Loucy (cell line): ENCODE measurements at regions not wholly inside any gene's neighbourhood (a gene's known extent, or its start where the extent isn't known, plus 50 kb on each side); places are given as distances from the start of the nearest gene placed in this dataset.

ENCODE experiments used
- H2AFZ ChIP-seq: fragments of 200-600 bp; sonication (generic); 2 replicates; pipeline ENCODE4 v1.6.0; 2016; ENCODE audit warnings: antibody characterized with exemption, mild to moderate bottlenecking, low read length, moderate library complexity
- H3F3A ChIP-seq: fragments of 200-600 bp; 2 replicates; pipeline ENCODE4 v1.6.0; 2016; ENCODE audit warnings: antibody characterized with exemption, low read depth, mild to moderate bottlenecking
- H3K27me3 ChIP-seq: fragments of 200-600 bp; sonication (generic); 2 replicates; pipeline ENCODE4 v1.6.1; 2014; ENCODE audit warnings: low read length, mild to moderate bottlenecking; ENCODE audit not compliant: insufficient read depth, poor library complexity, severe bottlenecking
- H3K36me3 ChIP-seq: fragments of 200-600 bp; sonication (generic); 2 replicates; pipeline ENCODE4 v1.6.1; 2016; ENCODE audit warnings: low read length; ENCODE audit not compliant: insufficient read depth
- H3K4me1 ChIP-seq: fragments of 200-600 bp; sonication (generic); 2 replicates; pipeline ENCODE4 v1.5.1; 2014; ENCODE audit warnings: low read length, mild to moderate bottlenecking; ENCODE audit not compliant: insufficient read depth, poor library complexity, severe bottlenecking
- H3K4me2 ChIP-seq: fragments of 200-600 bp; sonication (generic); 2 replicates; pipeline ENCODE4 v1.6.0; 2014; ENCODE audit warnings: antibody characterized with exemption, low read length, low read depth, mild to moderate bottlenecking; ENCODE audit not compliant: poor library complexity, severe bottlenecking
- H3K4me3 ChIP-seq: fragments of 200-600 bp; sonication (generic); 2 replicates; pipeline ENCODE4 v1.5.1; 2014; ENCODE audit warnings: low read length, mild to moderate bottlenecking, mixed read lengths; ENCODE audit not compliant: poor library complexity, severe bottlenecking
- H3K79me2 ChIP-seq: fragments of 200-600 bp; sonication (generic); 2 replicates; pipeline ENCODE4 v1.6.1; 2014; ENCODE audit warnings: low read length; ENCODE audit not compliant: insufficient read depth
- H3K9ac ChIP-seq: fragments of 200-600 bp; sonication (generic); 2 replicates; pipeline ENCODE4 v1.6.0; 2014; ENCODE audit warnings: mild to moderate bottlenecking, low read depth, low read length, moderate library complexity; ENCODE audit not compliant: poor library complexity, severe bottlenecking
- H3K9me2 ChIP-seq: fragments of 200-600 bp; sonication (generic); replicated peaks from 2 replicates; pipeline ENCODE4 v1.6.1; 2016; ENCODE audit warnings: low read depth, low read length, mixed read lengths
- H3K9me3 ChIP-seq: fragments of 200-600 bp; sonication (generic); 2 replicates; pipeline ENCODE4 v1.6.1; 2014; ENCODE audit warnings: mild to moderate bottlenecking, antibody characterized with exemption, low read length, low read depth; ENCODE audit not compliant: insufficient read depth
- H4K20me1 ChIP-seq: fragments of 200-600 bp; sonication (generic); 2 replicates; pipeline ENCODE4 v1.6.0; 2014; ENCODE audit warnings: antibody characterized with exemption, low read length, mild to moderate bottlenecking; ENCODE audit not compliant: insufficient read depth, poor library complexity, severe bottlenecking
- EZH2phosphoT487 ChIP-seq: fragments of 200-600 bp; IDR thresholded peaks from 2 replicates; pipeline ENCODE4 v1.6.1; 2018; ENCODE audit warnings: antibody characterized with exemption, mild to moderate bottlenecking, moderate library complexity, borderline replicate concordance
- TF ChIP-seq, protein P1 (sequence below): fragments of 200-600 bp; sonication (generic); conservative IDR thresholded peaks from 2 replicates; pipeline ENCODE4 v1.5.1; 2014; ENCODE audit warnings: mild to moderate bottlenecking, antibody characterized with exemption, low read length

DNA sequence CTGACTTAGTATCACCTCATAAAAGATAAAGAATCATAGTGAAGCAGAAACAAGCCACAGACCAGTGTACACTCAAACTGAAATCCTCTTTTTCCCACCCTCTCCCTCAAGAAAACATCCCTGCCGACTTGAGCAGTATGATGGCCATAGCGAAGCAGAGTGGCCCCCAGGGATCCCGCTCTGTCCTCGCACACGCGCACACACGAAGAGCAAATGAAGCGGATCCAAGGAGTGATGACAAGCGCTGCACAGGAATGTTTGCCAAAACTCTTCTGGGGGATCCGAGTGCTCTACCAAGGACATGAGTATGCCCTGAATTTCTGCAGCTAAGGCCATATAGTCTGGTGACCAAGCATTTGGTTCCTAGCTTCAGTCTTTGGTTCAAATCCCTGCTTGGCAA, 134.5 kb upstream of the C2CD4B start:
- TF ChIP-seq, protein P1, sequence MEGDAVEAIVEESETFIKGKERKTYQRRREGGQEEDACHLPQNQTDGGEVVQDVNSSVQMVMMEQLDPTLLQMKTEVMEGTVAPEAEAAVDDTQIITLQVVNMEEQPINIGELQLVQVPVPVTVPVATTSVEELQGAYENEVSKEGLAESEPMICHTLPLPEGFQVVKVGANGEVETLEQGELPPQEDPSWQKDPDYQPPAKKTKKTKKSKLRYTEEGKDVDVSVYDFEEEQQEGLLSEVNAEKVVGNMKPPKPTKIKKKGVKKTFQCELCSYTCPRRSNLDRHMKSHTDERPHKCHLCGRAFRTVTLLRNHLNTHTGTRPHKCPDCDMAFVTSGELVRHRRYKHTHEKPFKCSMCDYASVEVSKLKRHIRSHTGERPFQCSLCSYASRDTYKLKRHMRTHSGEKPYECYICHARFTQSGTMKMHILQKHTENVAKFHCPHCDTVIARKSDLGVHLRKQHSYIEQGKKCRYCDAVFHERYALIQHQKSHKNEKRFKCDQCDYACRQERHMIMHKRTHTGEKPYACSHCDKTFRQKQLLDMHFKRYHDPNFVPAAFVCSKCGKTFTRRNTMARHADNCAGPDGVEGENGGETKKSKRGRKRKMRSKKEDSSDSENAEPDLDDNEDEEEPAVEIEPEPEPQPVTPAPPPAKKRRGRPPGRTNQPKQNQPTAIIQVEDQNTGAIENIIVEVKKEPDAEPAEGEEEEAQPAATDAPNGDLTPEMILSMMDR = no peak
- no peak for TF ChIP-seq EZH2phosphoT487
- no peaks in the 10 kb centered on the region for H3K4me1 ChIP-seq

DNA sequence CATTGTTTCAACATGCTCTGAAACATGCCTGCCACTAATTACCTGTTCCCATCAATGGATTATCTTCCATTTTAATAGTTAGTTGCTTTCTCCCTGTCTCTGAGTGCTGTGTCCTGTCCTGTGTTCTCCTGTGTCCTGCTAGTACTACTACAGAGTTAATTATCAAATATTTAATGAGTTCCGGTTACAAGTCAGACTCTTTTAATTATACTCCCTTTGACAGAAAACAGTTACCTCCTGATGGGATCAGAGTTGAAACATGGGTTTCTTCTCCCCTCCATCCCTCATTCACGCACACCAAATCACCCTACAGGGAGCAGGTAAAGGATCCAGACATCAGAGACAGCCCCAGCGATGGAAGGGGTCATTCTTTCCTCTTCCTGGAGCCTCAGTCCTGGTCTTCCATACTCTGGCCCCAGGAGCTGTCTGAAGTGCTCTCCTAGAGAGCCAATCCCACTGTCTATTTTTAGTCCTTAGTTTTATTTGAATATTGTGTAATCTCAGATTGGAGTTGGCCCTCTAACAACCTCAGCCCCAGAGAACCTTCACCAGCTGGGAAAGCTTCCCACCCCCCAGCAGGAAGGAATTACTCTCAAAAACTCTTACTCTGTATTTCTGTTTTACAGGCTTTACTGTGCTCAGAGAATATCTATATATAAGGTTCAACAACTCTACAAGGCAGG, 137.0 kb upstream of the C2CD4B start:
- Histone ChIP-seq H3K9me2 (no peaks in the 10 kb centered on the region), H2AFZ (no peak overlapping the region), H3K4me1 (peaks cover 11% of the 10 kb centered on the region), H3F3A (no peaks in the 10 kb centered on the region), H3K4me2 (no peak overlapping the region), H3K27me3 (no peaks in the 10 kb centered on the region), H4K20me1 (no peaks in the 10 kb centered on the region), H3K79me2 (no peaks in the 10 kb centered on the region), H3K36me3 (no peaks in the 10 kb centered on the region), H3K9ac (no peak overlapping the region), H3K4me3 (no peak overlapping the region), H3K9me3 (no peaks in the 10 kb centered on the region)
- TF ChIP-seq, protein P1 = no peak
- no peak for TF ChIP-seq EZH2phosphoT487

More for the DNA sequence above, 134.5 kb upstream of the C2CD4B start:
- H3K27me3 ChIP-seq = no peaks in the 10 kb centered on the region
- H3K9me2 ChIP-seq = no peaks in the 10 kb centered on the region
- no peaks in the 10 kb centered on the region for H3K9me3 ChIP-seq
- no peaks in the 10 kb centered on the region for H4K20me1 ChIP-seq
- no peak overlapping the region for H2AFZ ChIP-seq
- H3K79me2 ChIP-seq = no peaks in the 10 kb centered on the region
- no peaks in the 10 kb centered on the region for H3K36me3 ChIP-seq
- no peaks in the 10 kb centered on the region for H3F3A ChIP-seq
- H3K4me2 ChIP-seq = no peak overlapping the region
- H3K9ac ChIP-seq = no peak overlapping the region
- H3K4me3 ChIP-seq = no peak overlapping the region

DNA sequence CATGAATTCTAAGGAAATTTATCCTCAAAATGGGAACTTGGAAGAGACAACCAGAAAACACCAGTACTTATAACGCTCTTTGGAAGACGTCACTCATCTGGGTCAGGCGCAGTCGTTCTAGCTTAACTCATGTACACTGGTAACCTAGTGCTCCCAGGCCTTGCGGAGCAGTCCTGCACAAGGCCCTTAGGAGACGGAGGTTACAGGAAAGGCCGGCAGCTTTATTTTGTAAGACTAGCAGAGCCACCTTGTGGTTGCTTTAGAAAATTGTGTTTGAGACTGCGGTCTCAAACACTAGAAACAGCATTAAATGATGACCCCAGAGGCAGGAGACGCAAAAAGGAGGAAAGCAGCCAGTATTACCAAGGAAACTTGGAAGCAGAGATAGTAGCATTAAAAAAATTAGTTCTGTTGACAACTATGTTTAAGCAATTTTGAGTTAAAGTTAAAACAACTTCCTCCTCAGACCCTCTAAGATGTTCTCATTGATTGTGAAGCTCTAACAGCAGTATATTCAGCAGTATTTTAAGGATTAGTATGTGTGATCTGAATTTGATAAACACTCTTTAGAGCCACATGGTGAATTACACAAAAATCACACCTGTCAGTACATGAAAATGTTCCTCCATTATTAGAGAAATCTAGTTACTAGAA, 141.9 kb upstream of the C2CD4B start:
- H3K9ac ChIP-seq = no peak overlapping the region
- no peaks in the 10 kb centered on the region for H4K20me1 ChIP-seq
- H3F3A ChIP-seq = no peaks in the 10 kb centered on the region
- H3K9me2 ChIP-seq = no peaks in the 10 kb centered on the region
- H3K4me1 ChIP-seq = peaks cover 11% of the 10 kb centered on the region
- H3K9me3 ChIP-seq = no peaks in the 10 kb centered on the region
- peak overlapping the region; percentile 81 for H2AFZ ChIP-seq
- TF ChIP-seq, protein P1 = peak; percentile 75
- TF ChIP-seq EZH2phosphoT487 = no peak
- H3K79me2 ChIP-seq = no peaks in the 10 kb centered on the region
- no peaks in the 10 kb centered on the region for H3K36me3 ChIP-seq
- H3K4me3 ChIP-seq = peak overlapping the region; percentile 37
- H3K4me2 ChIP-seq = peak overlapping the region; percentile 69
- no peaks in the 10 kb centered on the region for H3K27me3 ChIP-seq
